Natural killer cell treated with Interleukin-12 subunit alpha and Interleukin-12 subunit beta and Interleukin-15 and Interleukin-18, amount 100 ng/mL, for 72 hours (primary cell): ENCODE measurements at regions not wholly inside any gene's neighbourhood (a gene's known extent, or its start where the extent isn't known, plus 50 kb on each side); places are given as distances from the start of the nearest gene placed in this dataset.
"Not testable (repeated sequence)": the region's sequence is repeated elsewhere in the genome, so short reads cannot be mapped to it uniquely, and the experiment has no call there.

Experiments used
- ATAC-seq, 2 donors: fragments of 150-1000 bp; cut with Tn5 transposase in 1 of 2; sonication (Bioruptor Pico), chemical (Tn5 transposase) in 1 of 2; 2 replicates each; pipeline ENCODE4 v1.10.0; 2021
- DNase-seq: peaks from one replicate; pipeline ENCODE4 v3.0.0; 2022; ENCODE audit warnings: low spot score
- H3K27ac Mint-ChIP-seq, 2 donors: 1 replicate in 1 of 2; 2 replicates in 1 of 2; pipeline ENCODE4 v1.8.0; 2022; ENCODE audit warnings: mixed read lengths in 2 of 2, mild to moderate bottlenecking in 1 of 2, moderate library complexity in 1 of 2
- H3K27me3 Mint-ChIP-seq, 2 donors: 1 replicate in 1 of 2; 2 replicates in 1 of 2; pipeline ENCODE4 v1.8.0; 2022; ENCODE audit warnings: mixed read lengths in 2 of 2
- H3K36me3 Mint-ChIP-seq: one replicate; pipeline ENCODE4 v1.8.0; 2022; ENCODE audit warnings: mixed read lengths
- H3K4me1 Mint-ChIP-seq, 2 donors: 1 replicate in 1 of 2; 2 replicates in 1 of 2; pipeline ENCODE4 v1.8.0; 2022; ENCODE audit warnings: low read depth in 2 of 2, mixed read lengths in 2 of 2, mild to moderate bottlenecking in 1 of 2
- H3K4me3 Mint-ChIP-seq: one replicate; pipeline ENCODE4 v1.8.0; 2022; ENCODE audit warnings: mixed read lengths
- H3K9me3 Mint-ChIP-seq: 2 replicates; pipeline ENCODE4 v1.8.0; 2022; ENCODE audit warnings: mixed read lengths

DNA sequence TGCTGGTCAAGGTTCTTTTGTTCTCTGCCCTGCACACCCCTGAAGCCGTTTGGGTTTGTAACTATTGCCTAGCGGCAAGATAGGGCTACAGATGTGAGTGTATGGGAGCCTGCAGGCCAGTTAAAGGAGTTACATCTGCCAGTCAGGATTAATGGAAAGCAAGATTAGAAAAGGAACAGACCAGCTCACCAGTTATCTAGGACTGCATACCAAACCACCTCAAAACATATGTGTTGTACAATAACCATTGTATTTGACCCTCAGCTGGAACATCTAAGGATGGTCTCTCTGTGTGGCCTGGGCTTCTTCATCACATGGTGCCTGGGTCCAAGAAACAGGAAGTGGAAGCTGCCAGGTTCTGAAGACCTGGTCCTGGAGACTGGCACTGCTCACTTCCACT lies 52.5 kb upstream of the FBXO28 start:
- Mint-ChIP-seq H3K27me3 (peaks cover 6 to 12% of the 10 kb centered on the region in 2 donors), H3K4me1 (no peaks in the 10 kb centered on the region), H3K9me3 (no peaks in the 10 kb centered on the region), H3K36me3 (no peaks in the 10 kb centered on the region), H3K27ac (no peak overlapping the region), H3K4me3 (no peak overlapping the region)
- DNase-seq (no peak), ATAC-seq (no peak)

DNA sequence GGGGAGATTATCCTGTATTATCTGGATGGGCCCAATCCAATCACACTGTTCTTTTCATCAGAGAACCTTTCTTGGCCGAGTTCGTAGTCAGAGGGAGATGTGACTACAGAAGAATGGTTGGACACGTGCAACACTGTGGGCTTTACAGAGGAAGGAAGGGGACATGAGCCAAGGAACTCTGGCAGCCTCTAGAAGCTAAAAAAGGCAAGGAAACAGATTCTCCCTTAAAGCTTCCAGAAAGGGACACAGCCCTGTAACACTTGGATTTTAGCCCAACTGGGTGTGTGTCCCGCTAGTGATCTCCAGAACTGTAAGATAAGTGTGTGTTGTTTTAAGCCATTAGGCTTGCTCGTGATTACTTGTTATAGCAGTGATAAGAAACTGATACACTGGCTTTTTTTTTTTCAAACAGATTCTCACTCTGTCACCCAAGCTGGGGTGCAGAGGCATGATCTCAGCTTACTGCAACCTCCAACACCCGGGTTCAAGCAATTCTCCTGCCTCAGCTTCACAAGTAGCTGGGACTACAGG lies 53.9 kb upstream of the FBXO28 start:
- Mint-ChIP-seq H3K27me3 (peaks cover 7 to 12% of the 10 kb centered on the region in 2 donors), H3K36me3 (no peaks in the 10 kb centered on the region), H3K4me1 (no peaks in the 10 kb centered on the region), H3K27ac (no peak overlapping the region), H3K9me3 (no peaks in the 10 kb centered on the region), H3K4me3 (no peak overlapping the region)
- ATAC-seq, result no peak
- no peak for DNase-seq

GRCh38 chr1:224058303-224058702 lies 55.6 kb upstream of the FBXO28 start:
- H3K36me3 Mint-ChIP-seq, result no peaks in the 10 kb centered on the region
- H3K4me1 Mint-ChIP-seq, result no peaks in the 10 kb centered on the region

DNA sequence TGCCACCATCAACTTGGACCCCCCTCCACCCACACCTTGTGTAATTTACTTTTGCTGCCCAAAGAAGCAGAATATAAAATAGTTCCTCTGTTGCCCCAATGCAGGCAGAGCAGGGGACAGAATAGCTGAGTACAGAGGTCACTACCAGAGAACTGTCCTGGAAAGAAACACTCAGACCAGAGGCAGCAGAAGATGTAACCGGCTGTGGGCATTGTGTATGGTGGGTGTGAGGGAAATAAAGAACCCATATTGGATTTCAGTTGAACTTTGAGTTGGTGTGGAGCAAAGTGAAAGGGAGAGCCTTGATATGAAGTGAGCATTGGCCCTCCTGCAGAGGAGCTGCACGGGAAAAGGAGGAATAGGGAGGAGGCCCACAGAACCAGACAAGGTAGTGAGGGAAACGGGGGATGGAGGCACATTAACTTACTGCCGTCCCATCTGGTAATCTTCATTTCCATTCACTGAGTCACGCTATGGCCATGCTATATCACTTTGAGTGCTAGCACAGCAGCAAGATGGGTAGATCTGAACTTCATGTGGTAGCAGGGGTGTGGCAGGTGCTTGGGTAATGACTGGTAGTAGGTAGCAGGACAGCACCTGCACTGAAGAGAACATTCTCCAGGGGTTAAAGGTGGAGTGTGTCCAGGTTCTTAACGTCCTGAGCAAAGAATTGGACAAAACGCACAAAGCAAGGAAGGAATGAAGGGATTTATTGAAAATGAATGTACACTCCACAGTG lies 56.3 kb upstream of the FBXO28 start:
- Mint-ChIP-seq H3K27me3 (peaks cover 12 to 13% of the 10 kb centered on the region in 2 donors), H3K27ac (no peak overlapping the region), H3K4me3 (no peak overlapping the region), H3K36me3 (no peaks in the 10 kb centered on the region), H3K4me1 (no peaks in the 10 kb centered on the region), H3K9me3 (peaks cover 2% of the 10 kb centered on the region)
- ATAC-seq (no peak), DNase-seq (no peak)

More at GRCh38 chr1:224058303-224058702, 55.6 kb upstream of the FBXO28 start:
- H3K4me3 Mint-ChIP-seq, result no peak overlapping the region
- H3K27ac Mint-ChIP-seq, result no peak overlapping the region
- ATAC-seq, result no peak
- H3K27me3 Mint-ChIP-seq, result peaks cover 7 to 15% of the 10 kb centered on the region in 2 donors
- peaks cover 2% of the 10 kb centered on the region for H3K9me3 Mint-ChIP-seq
- DNase-seq, result no peak

DNA sequence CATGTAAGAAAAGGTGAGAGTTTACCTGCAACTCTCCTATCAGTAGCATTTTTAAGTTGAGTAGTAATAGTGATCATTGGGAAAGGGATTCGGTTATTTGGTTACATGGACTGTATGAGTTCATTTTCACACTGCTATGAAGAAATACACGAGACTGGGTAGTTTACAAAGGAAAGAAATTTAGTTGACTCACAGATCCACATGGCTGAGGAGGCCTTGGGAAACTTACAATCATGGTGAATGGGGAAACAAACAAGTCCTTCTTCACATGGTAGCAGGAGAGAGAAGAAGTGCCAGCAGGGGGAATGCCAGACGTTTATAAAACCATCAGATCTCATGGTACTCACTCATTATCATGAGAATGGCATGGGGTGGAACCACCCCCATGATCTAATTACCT lies 59.3 kb upstream of the FBXO28 start:
- Mint-ChIP-seq H3K4me3 (no peak overlapping the region), H3K36me3 (no peaks in the 10 kb centered on the region), H3K27ac (no peak overlapping the region), H3K4me1 (no peaks in the 10 kb centered on the region), H3K27me3 (peaks cover 13 to 15% of the 10 kb centered on the region in 2 donors), H3K9me3 (peaks cover 2% of the 10 kb centered on the region)
- ATAC-seq (no peak), DNase-seq (no peak)

DNA sequence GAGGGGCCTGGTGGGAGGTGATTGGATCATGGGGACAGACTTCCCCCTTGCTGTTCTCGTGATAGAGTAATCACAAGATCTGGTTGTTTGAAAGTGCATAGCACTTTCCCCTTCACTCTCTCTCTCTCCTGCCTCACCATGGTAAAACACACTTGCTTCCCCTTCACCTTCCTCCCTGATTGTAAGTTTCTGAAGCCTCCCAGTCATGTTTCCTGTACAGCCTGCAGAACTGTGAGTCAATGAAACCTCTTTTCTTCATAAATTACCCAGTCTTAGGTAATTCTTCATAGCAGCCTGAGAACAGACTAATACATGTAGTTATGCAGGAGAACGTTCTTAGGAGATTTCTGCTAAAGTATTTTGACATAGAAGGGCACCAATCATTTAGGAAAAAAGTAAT lies 59.9 kb upstream of the FBXO28 start:
- H3K36me3 Mint-ChIP-seq, result no peaks in the 10 kb centered on the region
- H3K27me3 Mint-ChIP-seq, result peaks cover 13 to 17% of the 10 kb centered on the region in 2 donors
- H3K4me1 Mint-ChIP-seq, result no peaks in the 10 kb centered on the region
- H3K4me3 Mint-ChIP-seq, result no peak overlapping the region
- no peak overlapping the region for H3K27ac Mint-ChIP-seq
- peaks cover 2% of the 10 kb centered on the region for H3K9me3 Mint-ChIP-seq
- no peak for DNase-seq
- ATAC-seq, result no peak

GRCh38 chr1:224053456-224053855 lies 60.5 kb upstream of the FBXO28 start:
- peaks cover 13 to 17% of the 10 kb centered on the region in 2 donors for H3K27me3 Mint-ChIP-seq

DNA sequence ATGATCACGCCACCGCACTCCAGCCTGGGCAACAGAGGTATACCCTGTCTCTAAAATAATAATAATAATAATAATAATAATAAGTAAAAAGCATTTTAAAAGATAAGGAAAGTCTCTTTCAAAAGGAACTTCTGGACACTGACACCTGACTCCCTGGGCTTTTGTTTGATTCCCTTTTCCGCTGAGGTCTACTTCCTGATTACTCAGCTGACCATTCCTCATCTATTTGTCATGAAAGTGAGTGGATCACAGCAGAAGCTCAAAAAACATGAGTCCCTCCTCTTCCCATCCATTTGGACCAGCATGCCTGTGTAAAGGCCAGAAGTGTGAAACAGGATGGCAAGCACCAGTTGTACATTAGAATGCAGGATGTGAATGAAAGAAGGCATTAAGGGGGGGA lies 61.1 kb upstream of the FBXO28 start:
- Mint-ChIP-seq H3K4me3 (no peak overlapping the region), H3K4me1 (no peaks in the 10 kb centered on the region), H3K9me3 (peaks cover 2% of the 10 kb centered on the region), H3K36me3 (no peaks in the 10 kb centered on the region), H3K27ac (no peak overlapping the region), H3K27me3 (peaks cover 18 to 20% of the 10 kb centered on the region in 2 donors)
- ATAC-seq (no peak), DNase-seq (no peak)

More at GRCh38 chr1:224053456-224053855, 60.5 kb upstream of the FBXO28 start:
- Mint-ChIP-seq H3K36me3 (no peaks in the 10 kb centered on the region), H3K4me1 (no peaks in the 10 kb centered on the region), H3K9me3 (peaks cover 2% of the 10 kb centered on the region), H3K4me3 (no peak overlapping the region), H3K27ac (no peak overlapping the region)
- DNase-seq (no peak), ATAC-seq (no peak)

DNA sequence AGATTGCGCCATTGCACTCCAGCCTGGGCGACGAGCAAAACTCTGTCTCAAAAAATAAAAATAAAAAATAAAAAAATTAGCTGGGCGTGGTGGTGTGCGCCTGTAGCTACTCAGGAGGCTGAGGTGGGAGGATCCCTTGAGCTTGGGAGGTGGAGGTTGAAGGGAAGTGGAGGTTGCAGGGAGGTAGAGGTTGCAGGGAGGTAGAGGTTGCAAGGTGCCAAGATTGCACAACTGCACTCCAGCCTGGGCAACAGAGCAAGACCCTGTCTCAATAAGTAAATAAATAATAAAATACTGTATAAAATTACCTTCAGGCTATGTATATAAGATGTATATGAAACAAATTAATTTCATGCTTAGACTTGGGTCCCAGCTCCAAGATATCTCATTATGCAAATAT lies 62.1 kb upstream of the FBXO28 start:
- not testable (repeated sequence) for H3K4me3 Mint-ChIP-seq, H3K4me1 Mint-ChIP-seq, DNase-seq, H3K36me3 Mint-ChIP-seq, H3K9me3 Mint-ChIP-seq, ATAC-seq, H3K27ac Mint-ChIP-seq
- peaks cover 16 to 19% of the 10 kb centered on the region in 2 donors for H3K27me3 Mint-ChIP-seq

GRCh38 chr1:224051086-224051406 lies 62.9 kb upstream of the FBXO28 start:
- Mint-ChIP-seq H3K27ac (no peak overlapping the region), H3K9me3 (peaks cover 2% of the 10 kb centered on the region), H3K36me3 (no peaks in the 10 kb centered on the region), H3K27me3 (peaks cover 14% of the 10 kb centered on the region in 2 donors), H3K4me3 (no peak overlapping the region), H3K4me1 (no peaks in the 10 kb centered on the region)
- ATAC-seq (no peak), DNase-seq (no peak)

GRCh38 chr1:224047538-224047937 lies 66.4 kb upstream of the FBXO28 start:
- Mint-ChIP-seq H3K9me3 (no peaks in the 10 kb centered on the region), H3K4me3 (no peak overlapping the region), H3K4me1 (peaks cover 0 to 3% of the 10 kb centered on the region in 2 donors), H3K27ac (no peak overlapping the region), H3K27me3 (peaks cover 15 to 16% of the 10 kb centered on the region in 2 donors), H3K36me3 (no peaks in the 10 kb centered on the region)
- DNase-seq, result no peak
- ATAC-seq, result no peak

GRCh38 chr1:224045556-224045955 lies 68.4 kb upstream of the FBXO28 start:
- DNase-seq, result no peak
- H3K27ac Mint-ChIP-seq, result no peak overlapping the region
- no peak overlapping the region for H3K4me3 Mint-ChIP-seq
- no peaks in the 10 kb centered on the region for H3K36me3 Mint-ChIP-seq
- no peaks in the 10 kb centered on the region for H3K9me3 Mint-ChIP-seq
- H3K27me3 Mint-ChIP-seq, result peaks cover 25 to 28% of the 10 kb centered on the region in 2 donors
- ATAC-seq, result no peak
- H3K4me1 Mint-ChIP-seq, result peaks cover 0 to 8% of the 10 kb centered on the region in 2 donors

DNA sequence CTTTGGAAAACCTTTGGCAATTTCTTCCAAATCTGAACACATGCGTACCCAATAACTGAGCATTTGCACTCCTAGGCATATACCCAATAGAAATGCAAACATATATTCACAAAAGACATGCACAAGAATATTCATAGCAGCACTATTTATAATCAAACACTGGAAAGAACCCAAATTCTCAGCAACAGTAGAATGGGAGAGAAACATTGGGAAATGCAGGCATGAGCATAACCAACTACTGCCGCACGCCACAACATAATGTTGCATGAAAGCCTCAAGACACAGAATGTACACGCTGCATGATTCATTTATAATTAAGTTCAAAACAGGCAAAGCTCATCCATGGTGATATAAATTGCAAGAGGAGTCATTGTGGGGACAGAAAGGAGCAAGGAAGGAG lies 69.5 kb upstream of the FBXO28 start:
- H3K4me1 Mint-ChIP-seq, result peaks cover 0 to 8% of the 10 kb centered on the region in 2 donors
- DNase-seq (no peak), ATAC-seq (no peak)
- no peak overlapping the region for H3K4me3 Mint-ChIP-seq
- H3K9me3 Mint-ChIP-seq, result no peaks in the 10 kb centered on the region
- H3K27ac Mint-ChIP-seq, result no peak overlapping the region
- H3K27me3 Mint-ChIP-seq, result peaks cover 21 to 28% of the 10 kb centered on the region in 2 donors
- no peaks in the 10 kb centered on the region for H3K36me3 Mint-ChIP-seq

GRCh38 chr1:224042557-224043118 lies 71.3 kb upstream of the FBXO28 start:
- Mint-ChIP-seq H3K9me3 (no peaks in the 10 kb centered on the region), H3K27ac (no peak overlapping the region), H3K36me3 (no peaks in the 10 kb centered on the region), H3K4me1 (peaks cover 0 to 8% of the 10 kb centered on the region in 2 donors), H3K4me3 (peak overlapping the region; percentile 15), H3K27me3 (peaks cover 15 to 25% of the 10 kb centered on the region in 2 donors)
- ATAC-seq (peak in 1 of 2 donors; percentile 76), DNase-seq (no peak)
